HL-60 (cell line): ENCODE measurements at regions not wholly inside any gene's neighbourhood (a gene's known extent, or its start where the extent isn't known, plus 50 kb on each side); places are given as distances from the start of the nearest gene placed in this dataset.

ENCODE experiments used
- DNase-seq, 2 experiments: peaks; one replicate each; pipeline ENCODE4 v3.0.0-alpha.2; 2010 to 2020; ENCODE audit warnings: low read depth in 1 of 2, low spot score in 1 of 2
- H3K27ac ChIP-seq: fragments of 250-450 bp; sonication (Bioruptor Pico); replicated peaks from 2 replicates; pipeline ENCODE4 v1.5.1; 2020; ENCODE audit warnings: mild to moderate bottlenecking, moderate library complexity
- H3K27me3 ChIP-seq: fragments of 250-450 bp; sonication (Bioruptor Pico); 2 replicates; pipeline ENCODE4 v1.5.1; 2021; ENCODE audit warnings: mild to moderate bottlenecking, moderate library complexity; ENCODE audit not compliant: insufficient read depth, poor library complexity, severe bottlenecking
- H3K4me3 ChIP-seq: replicated peaks from 2 replicates; pipeline ENCODE4 v1.5.1; 2011; ENCODE audit warnings: mild to moderate bottlenecking, control low read depth, low read length; ENCODE audit not compliant: insufficient read depth
- CTCF ChIP-seq: IDR thresholded peaks from one replicate; pipeline ENCODE4 v1.5.1; 2011; ENCODE audit warnings: low read length, control low read depth, inconsistent platforms; ENCODE audit not compliant: insufficient read depth
- GABPA ChIP-seq: IDR thresholded peaks from 2 replicates; pipeline ENCODE4 v1.6.1; 2012; ENCODE audit warnings: low read depth
- POLR2AphosphoS5 ChIP-seq: IDR thresholded peaks from 2 replicates; pipeline ENCODE4 v1.6.1; 2012; ENCODE audit warnings: low read depth
- REST ChIP-seq: IDR thresholded peaks from 2 replicates; pipeline ENCODE4 v1.6.1; 2012; ENCODE audit warnings: low read depth; ENCODE audit not compliant: insufficient replicate concordance
- SPI1 ChIP-seq: IDR thresholded peaks from 2 replicates; pipeline ENCODE4 v1.6.1; 2012; ENCODE audit warnings: low read depth, mild to moderate bottlenecking, borderline replicate concordance

- no peak overlapping the region for H3K4me3 ChIP-seq
- no peaks in the 10 kb centered on the region for H3K27me3 ChIP-seq
- no peak for TF ChIP-seq POLR2AphosphoS5
- TF ChIP-seq CTCF: no peak
- no peak for DNase-seq
- H3K27ac ChIP-seq: no peak overlapping the region
Observed at GRCh38 chr5:68084396-68084795, 131.2 kb upstream of the PIK3R1 start.

GRCh38 chr5:68080282-68081050, 135.1 kb upstream of the PIK3R1 start:
- Histone ChIP-seq H3K4me3 (no peak overlapping the region), H3K27ac (no peak overlapping the region), H3K27me3 (no peaks in the 10 kb centered on the region)
- TF ChIP-seq POLR2AphosphoS5: no peak
- TF ChIP-seq SPI1: no peak
- no peak for TF ChIP-seq GABPA
- DNase-seq: no peak

GRCh38 chr5:68077349-68077894, 138.1 kb upstream of the PIK3R1 start:
- no peak for DNase-seq
- TF ChIP-seq GABPA (no peak), POLR2AphosphoS5 (no peak), CTCF (no peak), SPI1 (no peak)
- Histone ChIP-seq H3K27ac (no peak overlapping the region), H3K4me3 (no peak overlapping the region), H3K27me3 (no peaks in the 10 kb centered on the region)

- no peaks in the 10 kb centered on the region for H3K27me3 ChIP-seq
- H3K4me3 ChIP-seq: no peak overlapping the region
- H3K27ac ChIP-seq: no peak overlapping the region
- TF ChIP-seq CTCF (no peak), REST (no peak), SPI1 (no peak), POLR2AphosphoS5 (no peak), GABPA (no peak)
- no peak for DNase-seq
Observed at GRCh38 chr5:68074633-68075032, 140.9 kb upstream of the PIK3R1 start.

- TF ChIP-seq POLR2AphosphoS5: no peak
- no peak for TF ChIP-seq GABPA
- no peak for TF ChIP-seq CTCF
- no peak for TF ChIP-seq SPI1
- TF ChIP-seq REST: no peak
- no peak overlapping the region for H3K27ac ChIP-seq
- no peak for DNase-seq
- H3K27me3 ChIP-seq: no peaks in the 10 kb centered on the region
- H3K4me3 ChIP-seq: no peak overlapping the region
Observed at GRCh38 chr5:68074048-68074632, 141.4 kb upstream of the PIK3R1 start.
